Glutamatergic neuron (in vitro differentiated cells): ENCODE measurements at regions not wholly inside any gene's neighbourhood (a gene's known extent, or its start where the extent isn't known, plus 50 kb on each side); places are given as distances from the start of the nearest gene placed in this dataset.

Source experiments
- DNase-seq: peaks from one replicate; pipeline ENCODE4 v3.0.0; 2022
- H3K27ac Mint-ChIP-seq: one replicate; pipeline ENCODE4 v1.8.0; 2020; ENCODE audit warnings: mild to moderate bottlenecking, mixed read lengths, inconsistent platforms; ENCODE audit not compliant: unreplicated experiment
- H3K27me3 Mint-ChIP-seq: one replicate; pipeline ENCODE4 v1.8.0; 2020; ENCODE audit warnings: mild to moderate bottlenecking, moderate library complexity, mixed read lengths, inconsistent platforms; ENCODE audit not compliant: unreplicated experiment
- H3K36me3 Mint-ChIP-seq: one replicate; pipeline ENCODE4 v1.8.0; 2020; ENCODE audit warnings: mild to moderate bottlenecking, mixed read lengths, inconsistent platforms; ENCODE audit not compliant: unreplicated experiment
- H3K4me1 Mint-ChIP-seq: one replicate; pipeline ENCODE4 v1.8.0; 2020; ENCODE audit warnings: mild to moderate bottlenecking, low read depth, mixed read lengths, inconsistent platforms; ENCODE audit not compliant: unreplicated experiment
- H3K4me3 Mint-ChIP-seq: one replicate; pipeline ENCODE4 v1.8.0; 2020; ENCODE audit warnings: mild to moderate bottlenecking, mixed read lengths, inconsistent platforms; ENCODE audit not compliant: unreplicated experiment
- H3K9me3 Mint-ChIP-seq: one replicate; pipeline ENCODE4 v1.8.0; 2020; ENCODE audit warnings: mild to moderate bottlenecking, moderate library complexity, mixed read lengths, inconsistent platforms; ENCODE audit not compliant: unreplicated experiment
- TF ChIP-seq, protein P1 (sequence below): fragments of 200-600 bp; sonication (generic); IDR thresholded peaks from one replicate; pipeline ENCODE4 v1.5.0; 2021; ENCODE audit not compliant: partially characterized antibody, unreplicated experiment

DNA sequence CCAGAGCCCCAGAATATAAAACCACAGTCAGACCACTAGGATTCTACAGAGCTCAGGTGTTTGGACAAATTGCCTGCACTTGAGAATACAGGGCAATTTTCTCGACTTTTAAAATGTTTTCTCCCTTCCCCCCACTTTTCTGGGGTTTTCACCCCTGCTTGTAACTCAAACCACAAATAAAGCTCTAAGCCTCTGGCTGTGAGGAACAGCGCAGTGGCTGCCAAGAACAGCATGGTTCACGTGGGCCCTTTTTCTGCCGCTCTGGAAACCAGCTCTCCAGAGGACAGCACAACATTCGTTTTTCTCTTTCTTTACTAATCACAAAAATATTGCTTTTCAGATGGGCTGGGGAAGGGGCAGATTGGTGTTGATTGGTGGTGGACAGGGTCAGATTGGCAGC, 102.2 kb upstream of the JUN start:
- H3K4me3 Mint-ChIP-seq, result no peak overlapping the region

DNA sequence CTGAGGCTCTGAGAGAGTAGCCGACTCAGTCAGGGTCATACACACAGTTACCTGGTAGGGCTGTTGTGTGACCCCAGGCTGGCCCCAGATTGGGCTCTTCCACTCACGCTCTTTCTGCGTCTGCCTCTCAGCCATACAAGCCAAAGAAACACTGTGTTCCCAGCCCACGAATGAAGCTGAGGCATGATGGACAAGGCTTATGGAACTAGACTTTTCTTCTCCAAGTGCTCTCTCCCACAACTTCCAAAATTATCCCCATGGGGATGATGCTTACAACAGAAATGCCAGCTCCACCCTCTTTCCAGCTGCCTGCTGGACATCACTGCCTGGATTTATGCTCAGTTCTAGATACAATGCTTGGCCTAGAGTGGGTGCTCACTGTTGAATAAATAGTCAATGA, 102.8 kb upstream of the JUN start:
- Mint-ChIP-seq H3K27me3 (peaks cover 4% of the 10 kb centered on the region), H3K27ac (no peak overlapping the region), H3K36me3 (no peaks in the 10 kb centered on the region), H3K4me1 (no peaks in the 10 kb centered on the region), H3K4me3 (no peak overlapping the region), H3K9me3 (no peaks in the 10 kb centered on the region)
- DNase-seq, result no peak
- TF ChIP-seq, protein P1, sequence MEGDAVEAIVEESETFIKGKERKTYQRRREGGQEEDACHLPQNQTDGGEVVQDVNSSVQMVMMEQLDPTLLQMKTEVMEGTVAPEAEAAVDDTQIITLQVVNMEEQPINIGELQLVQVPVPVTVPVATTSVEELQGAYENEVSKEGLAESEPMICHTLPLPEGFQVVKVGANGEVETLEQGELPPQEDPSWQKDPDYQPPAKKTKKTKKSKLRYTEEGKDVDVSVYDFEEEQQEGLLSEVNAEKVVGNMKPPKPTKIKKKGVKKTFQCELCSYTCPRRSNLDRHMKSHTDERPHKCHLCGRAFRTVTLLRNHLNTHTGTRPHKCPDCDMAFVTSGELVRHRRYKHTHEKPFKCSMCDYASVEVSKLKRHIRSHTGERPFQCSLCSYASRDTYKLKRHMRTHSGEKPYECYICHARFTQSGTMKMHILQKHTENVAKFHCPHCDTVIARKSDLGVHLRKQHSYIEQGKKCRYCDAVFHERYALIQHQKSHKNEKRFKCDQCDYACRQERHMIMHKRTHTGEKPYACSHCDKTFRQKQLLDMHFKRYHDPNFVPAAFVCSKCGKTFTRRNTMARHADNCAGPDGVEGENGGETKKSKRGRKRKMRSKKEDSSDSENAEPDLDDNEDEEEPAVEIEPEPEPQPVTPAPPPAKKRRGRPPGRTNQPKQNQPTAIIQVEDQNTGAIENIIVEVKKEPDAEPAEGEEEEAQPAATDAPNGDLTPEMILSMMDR, result no peak

More for the DNA sequence above, 102.2 kb upstream of the JUN start:
- TF ChIP-seq, protein P1, result no peak
- DNase-seq, result no peak
- Mint-ChIP-seq H3K27ac (no peak overlapping the region), H3K9me3 (no peaks in the 10 kb centered on the region), H3K4me1 (no peaks in the 10 kb centered on the region), H3K27me3 (peaks cover 2% of the 10 kb centered on the region), H3K36me3 (no peaks in the 10 kb centered on the region)

DNA sequence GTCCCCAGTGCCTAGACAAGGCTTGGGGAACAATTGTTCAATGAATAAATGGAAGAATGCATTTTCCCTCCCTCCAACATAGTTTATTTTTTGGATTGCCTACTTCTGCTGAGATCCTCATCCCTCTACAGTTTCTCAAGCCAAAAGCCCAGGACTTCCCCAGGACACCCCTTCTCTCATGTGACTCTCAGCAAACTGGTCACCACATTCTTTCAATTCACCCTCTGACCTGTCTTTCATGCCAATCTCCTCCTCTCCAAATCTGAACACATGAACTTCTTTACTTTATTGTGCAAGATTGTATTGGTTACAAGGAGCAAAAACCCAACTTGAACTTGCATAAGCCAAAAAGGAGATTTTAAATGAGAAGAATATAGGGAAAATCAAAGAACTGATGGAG, 103.2 kb upstream of the JUN start:
- H3K9me3 Mint-ChIP-seq, result no peaks in the 10 kb centered on the region
- H3K36me3 Mint-ChIP-seq, result no peaks in the 10 kb centered on the region
- peaks cover 2% of the 10 kb centered on the region for H3K4me1 Mint-ChIP-seq
- no peak for DNase-seq
- H3K27ac Mint-ChIP-seq, result no peak overlapping the region
- no peak overlapping the region for H3K4me3 Mint-ChIP-seq
- TF ChIP-seq, protein P1, result no peak
- H3K27me3 Mint-ChIP-seq, result peaks cover 4% of the 10 kb centered on the region

DNA sequence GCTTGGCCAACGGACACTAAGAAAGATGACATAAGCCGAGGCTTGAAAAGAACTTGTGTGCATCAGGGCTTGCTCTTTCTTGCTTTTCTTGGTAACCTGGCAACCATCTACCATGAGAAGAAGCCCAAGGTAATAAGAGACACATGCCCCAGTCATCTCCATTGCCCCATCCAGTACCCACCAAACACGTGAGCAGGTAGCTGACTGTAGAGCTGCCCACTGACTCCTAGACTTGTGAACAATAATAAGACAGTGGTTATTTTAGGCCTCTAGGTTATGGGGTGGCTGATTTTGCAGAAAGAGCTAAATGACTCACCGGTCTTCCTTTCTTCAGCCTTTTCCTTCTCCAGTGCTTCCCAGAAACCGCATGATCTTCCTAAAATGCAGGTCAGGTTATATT, 105.0 kb upstream of the JUN start:
- Mint-ChIP-seq H3K27me3 (peaks cover 4% of the 10 kb centered on the region), H3K27ac (no peak overlapping the region), H3K36me3 (no peaks in the 10 kb centered on the region), H3K4me3 (no peak overlapping the region), H3K4me1 (peaks cover 2% of the 10 kb centered on the region), H3K9me3 (no peaks in the 10 kb centered on the region)
- DNase-seq, result no peak
- TF ChIP-seq, protein P1, result no peak

DNA sequence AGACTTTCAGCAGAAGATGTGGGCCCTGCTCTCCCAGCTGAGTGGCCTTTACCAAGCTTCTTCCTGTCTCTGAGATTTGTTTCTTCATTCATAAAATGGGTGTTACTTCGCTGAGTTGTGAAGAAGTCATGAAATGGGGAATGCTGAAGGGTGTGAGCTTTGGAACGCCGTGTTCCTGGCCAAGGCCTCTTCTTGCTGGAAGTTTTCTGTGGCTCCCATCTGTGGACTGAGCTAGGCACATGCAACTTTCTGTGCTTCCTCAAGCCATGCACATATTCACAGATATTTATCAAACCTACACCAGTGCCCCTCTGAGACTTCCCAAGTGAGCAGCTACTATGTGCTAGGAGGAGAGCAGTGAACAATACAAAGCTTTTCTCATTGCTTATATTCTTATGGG, 106.3 kb upstream of the JUN start:
- H3K27ac Mint-ChIP-seq, result no peak overlapping the region
- H3K36me3 Mint-ChIP-seq, result no peaks in the 10 kb centered on the region
- no peak for DNase-seq
- peaks cover 2% of the 10 kb centered on the region for H3K4me1 Mint-ChIP-seq
- H3K27me3 Mint-ChIP-seq, result peaks cover 4% of the 10 kb centered on the region
- TF ChIP-seq, protein P1, result no peak
- no peaks in the 10 kb centered on the region for H3K9me3 Mint-ChIP-seq
- no peak overlapping the region for H3K4me3 Mint-ChIP-seq
